ENCODE measurements at regions not wholly inside any gene's neighbourhood (a gene's known extent, or its start where the extent isn't known, plus 50 kb on each side); places are given as distances from the start of the nearest gene placed in this dataset.

DNA sequence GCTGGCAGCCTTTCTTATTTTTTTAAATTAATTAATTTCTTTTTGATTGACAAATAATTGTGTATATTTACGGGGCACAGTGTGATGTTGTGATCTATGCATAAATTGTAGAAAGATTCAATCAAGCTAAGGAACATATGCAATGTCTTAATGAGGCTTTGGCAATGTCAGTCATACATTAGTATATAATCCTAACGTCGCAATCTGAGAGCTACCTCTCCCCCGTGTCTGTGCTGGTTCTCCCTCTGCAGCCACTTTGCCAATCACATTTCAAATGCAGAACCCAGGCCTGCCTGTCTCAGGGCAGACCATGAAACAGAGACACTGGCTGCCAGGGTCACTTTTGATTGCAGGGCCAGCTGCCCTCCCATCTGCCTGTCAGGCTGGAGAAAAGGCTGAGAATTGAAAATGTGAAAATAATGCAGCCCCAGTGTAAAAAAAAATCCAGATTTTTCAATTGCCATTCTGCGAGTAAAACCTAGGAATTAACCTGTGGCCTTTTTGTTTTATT lies 56.3 kb downstream of the SLC24A2 start:
- Mint-ChIP-seq H3K9me3 (peaks cover 0 to 9% (median 0%) of the 10 kb centered on the region in 7 donors), H3K27ac (no peak overlapping the region), H3K4me1 (no peaks in the 10 kb centered on the region), H3K4me3 (no peak overlapping the region), H3K27me3 (no peaks in the 10 kb centered on the region), H3K36me3 (no peaks in the 10 kb centered on the region)
- ATAC-seq (ENCODE audit: low read depth in 2 of 2): no peak
- DNase-seq: no peak

- H3K36me3 Mint-ChIP-seq: no peaks in the 10 kb centered on the region
- DNase-seq (no peak), ATAC-seq (ENCODE audit: low read depth in 2 of 2) (no peak)
- H3K4me3 Mint-ChIP-seq: no peak overlapping the region
- no peaks in the 10 kb centered on the region for H3K27me3 Mint-ChIP-seq
- H3K4me1 Mint-ChIP-seq: no peaks in the 10 kb centered on the region
- H3K27ac Mint-ChIP-seq: no peak overlapping the region
- H3K9me3 Mint-ChIP-seq: no peaks in the 10 kb centered on the region
Observed at GRCh38 chr9:19728101-19728500, 60.7 kb downstream of the SLC24A2 start.

DNA sequence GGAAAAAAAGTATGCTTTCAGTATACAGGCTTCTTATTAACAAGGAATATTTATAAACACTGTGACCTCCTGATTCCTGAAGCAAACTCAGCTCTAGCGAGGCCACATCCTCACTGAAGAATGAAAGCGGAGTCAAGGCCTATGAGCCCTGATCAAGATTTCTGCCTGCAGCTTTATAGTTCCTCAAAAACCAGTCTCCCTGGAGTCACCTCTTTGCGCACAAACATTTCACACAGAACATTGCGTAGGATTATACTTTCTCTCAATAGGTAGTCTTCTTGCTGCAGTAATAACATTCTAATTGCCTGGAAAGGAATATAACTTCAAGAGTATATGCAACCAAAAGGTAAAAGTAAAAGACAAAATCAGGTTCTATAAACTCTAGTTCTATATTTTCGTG lies 62.9 kb downstream of the SLC24A2 start:
- Mint-ChIP-seq H3K27ac (no peak overlapping the region), H3K4me3 (no peak overlapping the region), H3K4me1 (no peaks in the 10 kb centered on the region), H3K27me3 (no peaks in the 10 kb centered on the region), H3K9me3 (peaks cover 0 to 5% (median 0%) of the 10 kb centered on the region in 7 donors), H3K36me3 (no peaks in the 10 kb centered on the region)
- no peak for ATAC-seq (ENCODE audit: low read depth in 2 of 2)
- DNase-seq: no peak

DNA sequence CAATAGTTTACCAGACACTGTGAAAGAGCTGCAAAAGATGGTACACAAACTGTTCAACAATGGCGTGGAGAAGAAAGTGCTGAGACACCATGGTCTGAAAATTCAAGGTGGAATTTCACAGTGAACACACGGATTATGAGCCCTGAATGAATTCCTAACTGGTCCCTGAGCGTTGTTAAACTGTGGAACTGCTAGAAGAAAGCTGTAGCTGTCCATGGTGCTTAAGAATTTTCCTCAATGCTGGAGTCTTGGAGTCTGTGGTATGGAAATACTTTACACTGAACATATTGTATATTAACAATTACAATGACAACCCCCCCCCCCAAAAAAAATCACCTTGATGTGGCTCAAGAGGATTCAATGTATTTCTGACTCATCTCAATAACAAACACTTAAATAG lies 68.5 kb downstream of the SLC24A2 start:
- DNase-seq (no peak), ATAC-seq (ENCODE audit: low read depth in 2 of 2) (no peak)
- Mint-ChIP-seq H3K9me3 (peaks cover 0 to 5% (median 1%) of the 10 kb centered on the region in 7 donors), H3K36me3 (no peaks in the 10 kb centered on the region), H3K4me1 (no peaks in the 10 kb centered on the region), H3K4me3 (no peak overlapping the region), H3K27ac (no peak overlapping the region), H3K27me3 (peaks cover 0 to 5% (median 0%) of the 10 kb centered on the region in 3 donors)

- ATAC-seq (ENCODE audit: low read depth in 2 of 2): no peak
- no peaks in the 10 kb centered on the region for H3K27me3 Mint-ChIP-seq
- peaks cover 0 to 3% (median 0%) of the 10 kb centered on the region in 7 donors for H3K9me3 Mint-ChIP-seq
- no peak for DNase-seq
- no peaks in the 10 kb centered on the region for H3K4me1 Mint-ChIP-seq
- no peak overlapping the region for H3K27ac Mint-ChIP-seq
- H3K36me3 Mint-ChIP-seq: no peaks in the 10 kb centered on the region
- H3K4me3 Mint-ChIP-seq: no peak overlapping the region
Observed at GRCh38 chr9:19703702-19704101, 85.1 kb downstream of the SLC24A2 start.

DNA sequence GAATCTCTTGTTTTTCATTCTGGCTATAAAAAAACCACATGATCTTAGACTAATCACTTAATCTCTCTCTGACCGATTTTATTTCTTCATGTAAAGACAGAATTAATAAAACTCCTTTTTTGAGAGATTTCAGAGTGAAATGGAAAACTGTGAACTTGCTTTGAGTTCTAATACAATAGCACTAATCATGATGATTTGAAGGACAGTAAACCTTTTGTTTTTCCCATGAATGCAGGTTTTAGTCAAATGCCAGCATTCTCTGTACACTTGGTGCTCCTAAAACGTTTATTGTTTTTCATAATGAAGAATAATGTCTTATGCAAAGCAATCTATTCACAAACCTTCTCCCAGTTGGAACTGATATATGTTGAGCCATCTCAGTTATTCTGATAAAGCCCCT lies 86.8 kb downstream of the SLC24A2 start:
- ATAC-seq (ENCODE audit: low read depth in 2 of 2) (no peak), DNase-seq (no peak)
- no peak overlapping the region for H3K4me3 Mint-ChIP-seq
- H3K36me3 Mint-ChIP-seq: no peaks in the 10 kb centered on the region
- no peak overlapping the region for H3K27ac Mint-ChIP-seq
- no peaks in the 10 kb centered on the region for H3K27me3 Mint-ChIP-seq
- no peaks in the 10 kb centered on the region for H3K4me1 Mint-ChIP-seq
- peaks cover 0 to 3% (median 0%) of the 10 kb centered on the region in 7 donors for H3K9me3 Mint-ChIP-seq

GRCh38 chr9:19701274-19701673 lies 87.6 kb downstream of the SLC24A2 start:
- peaks cover 0 to 3% (median 0%) of the 10 kb centered on the region in 7 donors for H3K9me3 Mint-ChIP-seq
- no peaks in the 10 kb centered on the region for H3K27me3 Mint-ChIP-seq
- H3K36me3 Mint-ChIP-seq: no peaks in the 10 kb centered on the region
- no peak overlapping the region for H3K27ac Mint-ChIP-seq
- H3K4me1 Mint-ChIP-seq: no peaks in the 10 kb centered on the region
- DNase-seq (no peak), ATAC-seq (ENCODE audit: low read depth in 2 of 2) (no peak)
- no peak overlapping the region for H3K4me3 Mint-ChIP-seq

GRCh38 chr9:19700699-19701098 lies 88.1 kb downstream of the SLC24A2 start:
- Mint-ChIP-seq H3K4me3 (no peak overlapping the region), H3K4me1 (no peaks in the 10 kb centered on the region), H3K9me3 (peaks cover 0 to 3% (median 0%) of the 10 kb centered on the region in 7 donors), H3K36me3 (no peaks in the 10 kb centered on the region), H3K27me3 (no peaks in the 10 kb centered on the region), H3K27ac (no peak overlapping the region)
- no peak for ATAC-seq (ENCODE audit: low read depth in 2 of 2)
- no peak for DNase-seq

- Mint-ChIP-seq H3K27ac (no peak overlapping the region), H3K4me1 (no peaks in the 10 kb centered on the region), H3K4me3 (no peak overlapping the region), H3K9me3 (no peaks in the 10 kb centered on the region), H3K36me3 (no peaks in the 10 kb centered on the region), H3K27me3 (no peaks in the 10 kb centered on the region)
- DNase-seq (no peak), ATAC-seq (ENCODE audit: low read depth in 2 of 2) (no peak)
Observed at GRCh38 chr9:19699756-19700155, 89.1 kb downstream of the SLC24A2 start.

- no peaks in the 10 kb centered on the region for H3K9me3 Mint-ChIP-seq
- no peak for ATAC-seq (ENCODE audit: low read depth in 2 of 2)
Observed at GRCh38 chr9:19698960-19699359, 89.9 kb downstream of the SLC24A2 start.

GRCh38 chr9:19694601-19695000 lies 94.2 kb downstream of the SLC24A2 start:
- DNase-seq (no peak), ATAC-seq (ENCODE audit: low read depth in 2 of 2) (no peak)
- H3K4me3 Mint-ChIP-seq: no peak overlapping the region
- no peaks in the 10 kb centered on the region for H3K27me3 Mint-ChIP-seq
- no peaks in the 10 kb centered on the region for H3K36me3 Mint-ChIP-seq
- H3K4me1 Mint-ChIP-seq: no peaks in the 10 kb centered on the region
- H3K9me3 Mint-ChIP-seq: peaks cover 0 to 4% (median 0%) of the 10 kb centered on the region in 7 donors
- H3K27ac Mint-ChIP-seq: peak overlapping the region in 1 of 6 donors; percentile 82

More at GRCh38 chr9:19698960-19699359, 89.9 kb downstream of the SLC24A2 start:
- H3K4me3 Mint-ChIP-seq: no peak overlapping the region
- H3K36me3 Mint-ChIP-seq: no peaks in the 10 kb centered on the region
- no peak overlapping the region for H3K27ac Mint-ChIP-seq
- no peak for DNase-seq
- H3K27me3 Mint-ChIP-seq: no peaks in the 10 kb centered on the region
- H3K4me1 Mint-ChIP-seq: no peaks in the 10 kb centered on the region

DNA sequence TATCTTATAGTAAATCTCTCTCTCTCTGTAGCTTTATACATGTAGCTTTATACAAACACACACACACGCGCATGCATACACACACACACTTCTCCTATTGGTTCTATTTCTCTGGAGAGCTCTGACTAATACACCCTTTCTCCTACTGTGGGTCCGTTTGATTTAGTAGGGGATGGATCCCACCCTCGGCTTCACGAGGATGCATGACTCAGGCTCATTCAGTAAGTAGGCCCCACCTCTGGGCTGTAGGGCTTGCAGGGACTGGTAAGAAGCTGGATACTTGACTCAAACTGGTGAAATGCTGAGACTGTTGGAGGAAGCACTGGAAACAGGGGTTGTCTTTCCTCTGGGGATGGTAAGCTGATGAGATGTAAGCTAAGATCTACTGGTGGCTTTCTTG lies 98.7 kb downstream of the SLC24A2 start:
- Mint-ChIP-seq H3K9me3 (peaks cover 7 to 18% (median 10%) of the 10 kb centered on the region in 7 donors), H3K4me3 (no peak overlapping the region), H3K36me3 (no peaks in the 10 kb centered on the region), H3K4me1 (no peaks in the 10 kb centered on the region), H3K27ac (no peak overlapping the region), H3K27me3 (no peaks in the 10 kb centered on the region)
- ATAC-seq (ENCODE audit: low read depth in 2 of 2): no peak
- no peak for DNase-seq

DNA sequence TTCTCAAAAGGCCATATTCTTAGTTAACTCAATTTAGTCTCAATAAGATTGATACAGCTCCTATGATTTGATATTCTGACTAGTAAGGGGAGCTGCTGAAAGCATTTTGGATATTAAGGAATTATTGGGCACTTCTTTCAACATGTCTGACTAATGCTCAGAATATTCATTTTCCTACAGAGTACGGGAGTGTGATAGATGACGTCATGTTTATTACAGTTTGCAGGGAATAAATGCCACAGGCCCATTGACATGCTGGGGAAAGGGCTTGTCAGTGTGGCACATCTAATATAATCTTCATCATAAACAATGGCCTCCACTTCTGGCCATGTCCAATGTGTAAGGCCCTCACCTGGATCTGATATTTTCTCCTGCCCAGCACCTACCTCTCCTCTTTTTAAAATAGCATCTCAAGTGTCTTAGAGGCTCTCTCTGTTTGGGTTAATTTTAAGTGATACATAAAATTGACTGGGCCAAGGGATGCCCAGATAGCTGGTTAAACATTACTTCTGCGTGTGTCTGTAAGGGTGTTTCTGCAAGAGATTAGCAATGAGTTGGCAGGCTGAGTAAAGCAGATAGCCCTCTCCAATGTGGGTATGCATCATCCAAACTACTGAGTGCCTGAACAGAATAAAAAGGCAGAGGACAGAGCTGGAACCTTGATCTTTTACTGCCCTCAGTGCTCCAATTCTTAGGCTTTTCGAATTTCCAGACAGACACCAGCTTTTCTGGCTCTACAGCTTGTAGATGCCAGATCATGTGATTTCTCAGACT lies 99.3 kb downstream of the SLC24A2 start:
- H3K4me3 Mint-ChIP-seq: no peak overlapping the region
- no peaks in the 10 kb centered on the region for H3K27me3 Mint-ChIP-seq
- no peaks in the 10 kb centered on the region for H3K36me3 Mint-ChIP-seq
- ATAC-seq (ENCODE audit: low read depth in 2 of 2): no peak
- peaks cover 7 to 18% (median 13%) of the 10 kb centered on the region in 7 donors for H3K9me3 Mint-ChIP-seq
- H3K4me1 Mint-ChIP-seq: no peaks in the 10 kb centered on the region
- DNase-seq: no peak
- no peak overlapping the region for H3K27ac Mint-ChIP-seq

- Mint-ChIP-seq H3K27ac (no peak overlapping the region), H3K27me3 (peaks cover 0 to 8% (median 0%) of the 10 kb centered on the region in 3 donors), H3K4me3 (no peak overlapping the region), H3K9me3 (peaks cover 7 to 27% (median 17%) of the 10 kb centered on the region in 7 donors), H3K36me3 (no peaks in the 10 kb centered on the region), H3K4me1 (no peaks in the 10 kb centered on the region)
- ATAC-seq (ENCODE audit: low read depth in 2 of 2) (no peak), DNase-seq (no peak)
Observed at GRCh38 chr9:19683715-19684114, 105.1 kb downstream of the SLC24A2 start.
